GM19023 (cell line): ENCODE measurements at regions not wholly inside any gene's neighbourhood (a gene's known extent, or its start where the extent isn't known, plus 50 kb on each side); places are given as distances from the start of the nearest gene placed in this dataset.
"Not testable (repeated sequence)": the region's sequence is repeated elsewhere in the genome, so short reads cannot be mapped to it uniquely, and the experiment has no call there.

Experiments used
- ATAC-seq: cut with Tn5 transposase; IDR thresholded peaks from one replicate; pipeline ENCODE4 v1.9.1; 2021; ENCODE audit warnings: mild to moderate bottlenecking, moderate library complexity; ENCODE audit not compliant: unreplicated experiment

- no peak for ATAC-seq
Observed at GRCh38 chr1:116292929-116293725, 79.9 kb upstream of the ATP1A1 start.

- no peak for ATAC-seq
Observed at GRCh38 chr1:116297495-116298212, 75.4 kb upstream of the ATP1A1 start.

- ATAC-seq, result not testable (repeated sequence)
Observed at GRCh38 chr1:116298213-116298579, 74.8 kb upstream of the ATP1A1 start.

GRCh38 chr1:116298746-116299145, 74.3 kb upstream of the ATP1A1 start:
- ATAC-seq, result no peak

- no peak for ATAC-seq
Observed at GRCh38 chr1:116299248-116299647, 73.8 kb upstream of the ATP1A1 start.

GRCh38 chr1:116302281-116302680, 70.8 kb upstream of the ATP1A1 start:
- no peak for ATAC-seq

- ATAC-seq, result no peak
Observed at GRCh38 chr1:116306102-116306501, 66.9 kb upstream of the ATP1A1 start.

- ATAC-seq, result no peak
Observed at GRCh38 chr1:116306840-116307442, 66.1 kb upstream of the ATP1A1 start.

- ATAC-seq, result no peak
Observed at GRCh38 chr1:116308276-116308675, 64.8 kb upstream of the ATP1A1 start.

- no peak for ATAC-seq
Observed at GRCh38 chr1:116309090-116309870, 63.8 kb upstream of the ATP1A1 start.

GRCh38 chr1:116310180-116310579, 62.9 kb upstream of the ATP1A1 start:
- ATAC-seq, result no peak

GRCh38 chr1:116311193-116311592, 61.9 kb upstream of the ATP1A1 start:
- ATAC-seq, result no peak

GRCh38 chr1:116311756-116312680, 61.0 kb upstream of the ATP1A1 start:
- no peak for ATAC-seq

- ATAC-seq, result no peak
Observed at GRCh38 chr1:116312681-116313069, 60.4 kb upstream of the ATP1A1 start.

- no peak for ATAC-seq
Observed at GRCh38 chr1:116313776-116314175, 59.3 kb upstream of the ATP1A1 start.

- ATAC-seq, result no peak
Observed at GRCh38 chr1:116314305-116314919, 58.6 kb upstream of the ATP1A1 start.

- ATAC-seq, result no peak
Observed at GRCh38 chr1:116316373-116316772, 56.7 kb upstream of the ATP1A1 start.

GRCh38 chr1:116318897-116319296, 54.1 kb upstream of the ATP1A1 start:
- no peak for ATAC-seq

- ATAC-seq, result no peak
Observed at GRCh38 chr1:116320874-116321273, 52.2 kb upstream of the ATP1A1 start.

GRCh38 chr1:116321766-116322175, 51.3 kb upstream of the ATP1A1 start:
- no peak for ATAC-seq
